Ishikawa (cell line): ENCODE measurements at regions not wholly inside any gene's neighbourhood (a gene's known extent, or its start where the extent isn't known, plus 50 kb on each side); places are given as distances from the start of the nearest gene placed in this dataset.

Experiments used
- CEBPB ChIP-seq: IDR thresholded peaks from 2 replicates; pipeline ENCODE4 v1.6.1; 2012
- CREB1 ChIP-seq: IDR thresholded peaks from 2 replicates; pipeline ENCODE4 v1.6.1; 2012; ENCODE audit warnings: low read depth
- EGR1 ChIP-seq: IDR thresholded peaks from 2 replicates; pipeline ENCODE4 v1.6.1; 2012
- EP300 ChIP-seq: IDR thresholded peaks from 2 replicates; pipeline ENCODE4 v1.6.1; 2012; ENCODE audit warnings: borderline replicate concordance
- NFIC ChIP-seq: IDR thresholded peaks from 2 replicates; pipeline ENCODE4 v1.6.1; 2012
- RAD21 ChIP-seq: IDR thresholded peaks from 2 replicates; pipeline ENCODE4 v1.6.1; 2012; ENCODE audit warnings: low read depth
- TAF1 ChIP-seq: IDR thresholded peaks from 2 replicates; pipeline ENCODE4 v1.6.1; 2012; ENCODE audit warnings: low read depth, mild to moderate bottlenecking
- TF ChIP-seq, protein P1 (sequence below): IDR thresholded peaks from 2 replicates; pipeline ENCODE4 v1.6.1; 2012
- TF ChIP-seq, protein P2 (sequence below): IDR thresholded peaks from 2 replicates; pipeline ENCODE4 v1.6.1; 2012; ENCODE audit warnings: low read depth, mild to moderate bottlenecking
- TF ChIP-seq, protein P3 (sequence below): IDR thresholded peaks from 2 replicates; pipeline ENCODE4 v1.6.1; 2012

DNA sequence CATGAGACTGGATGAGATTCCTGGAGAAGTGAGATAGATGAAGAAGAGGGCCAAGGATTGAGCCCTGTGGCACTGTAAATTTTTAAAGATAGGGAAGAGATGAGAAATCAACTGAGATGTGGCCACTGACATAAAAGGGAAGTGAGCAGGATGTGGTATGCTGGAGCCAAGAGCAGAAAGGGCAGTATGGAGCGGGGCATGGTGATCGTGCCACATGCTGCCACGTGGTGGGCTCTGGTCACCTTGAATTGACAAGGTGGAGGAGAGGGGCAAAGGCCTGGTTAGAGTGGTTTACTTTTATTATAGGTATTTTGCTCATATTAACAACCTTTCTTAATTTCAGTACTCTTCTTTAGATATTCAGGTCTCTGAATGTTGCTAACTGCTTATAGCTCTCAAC is 257.9 kb downstream of the NEDD1 start:
- TF ChIP-seq, protein P1, sequence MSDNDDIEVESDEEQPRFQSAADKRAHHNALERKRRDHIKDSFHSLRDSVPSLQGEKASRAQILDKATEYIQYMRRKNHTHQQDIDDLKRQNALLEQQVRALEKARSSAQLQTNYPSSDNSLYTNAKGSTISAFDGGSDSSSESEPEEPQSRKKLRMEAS: no peak
- no peak for TF ChIP-seq EP300
- no peak for TF ChIP-seq TAF1
- TF ChIP-seq CEBPB: no peak
- TF ChIP-seq NFIC: no peak
- TF ChIP-seq, protein P2, sequence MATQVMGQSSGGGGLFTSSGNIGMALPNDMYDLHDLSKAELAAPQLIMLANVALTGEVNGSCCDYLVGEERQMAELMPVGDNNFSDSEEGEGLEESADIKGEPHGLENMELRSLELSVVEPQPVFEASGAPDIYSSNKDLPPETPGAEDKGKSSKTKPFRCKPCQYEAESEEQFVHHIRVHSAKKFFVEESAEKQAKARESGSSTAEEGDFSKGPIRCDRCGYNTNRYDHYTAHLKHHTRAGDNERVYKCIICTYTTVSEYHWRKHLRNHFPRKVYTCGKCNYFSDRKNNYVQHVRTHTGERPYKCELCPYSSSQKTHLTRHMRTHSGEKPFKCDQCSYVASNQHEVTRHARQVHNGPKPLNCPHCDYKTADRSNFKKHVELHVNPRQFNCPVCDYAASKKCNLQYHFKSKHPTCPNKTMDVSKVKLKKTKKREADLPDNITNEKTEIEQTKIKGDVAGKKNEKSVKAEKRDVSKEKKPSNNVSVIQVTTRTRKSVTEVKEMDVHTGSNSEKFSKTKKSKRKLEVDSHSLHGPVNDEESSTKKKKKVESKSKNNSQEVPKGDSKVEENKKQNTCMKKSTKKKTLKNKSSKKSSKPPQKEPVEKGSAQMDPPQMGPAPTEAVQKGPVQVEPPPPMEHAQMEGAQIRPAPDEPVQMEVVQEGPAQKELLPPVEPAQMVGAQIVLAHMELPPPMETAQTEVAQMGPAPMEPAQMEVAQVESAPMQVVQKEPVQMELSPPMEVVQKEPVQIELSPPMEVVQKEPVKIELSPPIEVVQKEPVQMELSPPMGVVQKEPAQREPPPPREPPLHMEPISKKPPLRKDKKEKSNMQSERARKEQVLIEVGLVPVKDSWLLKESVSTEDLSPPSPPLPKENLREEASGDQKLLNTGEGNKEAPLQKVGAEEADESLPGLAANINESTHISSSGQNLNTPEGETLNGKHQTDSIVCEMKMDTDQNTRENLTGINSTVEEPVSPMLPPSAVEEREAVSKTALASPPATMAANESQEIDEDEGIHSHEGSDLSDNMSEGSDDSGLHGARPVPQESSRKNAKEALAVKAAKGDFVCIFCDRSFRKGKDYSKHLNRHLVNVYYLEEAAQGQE: no peak
- TF ChIP-seq CREB1: no peak
- TF ChIP-seq EGR1: no peak
- TF ChIP-seq RAD21: no peak
- TF ChIP-seq, protein P3, sequence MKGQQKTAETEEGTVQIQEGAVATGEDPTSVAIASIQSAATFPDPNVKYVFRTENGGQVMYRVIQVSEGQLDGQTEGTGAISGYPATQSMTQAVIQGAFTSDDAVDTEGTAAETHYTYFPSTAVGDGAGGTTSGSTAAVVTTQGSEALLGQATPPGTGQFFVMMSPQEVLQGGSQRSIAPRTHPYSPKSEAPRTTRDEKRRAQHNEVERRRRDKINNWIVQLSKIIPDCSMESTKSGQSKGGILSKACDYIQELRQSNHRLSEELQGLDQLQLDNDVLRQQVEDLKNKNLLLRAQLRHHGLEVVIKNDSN: no peak
